ENCODE measurements at regions not wholly inside any gene's neighbourhood (a gene's known extent, or its start where the extent isn't known, plus 50 kb on each side); places are given as distances from the start of the nearest gene placed in this dataset.

- intact Hi-C loops (cut with micrococcal nuclease): no loop called here
- H3K27ac Mint-ChIP-seq: no peak overlapping the region
- no peaks in the 10 kb centered on the region for H3K4me1 Mint-ChIP-seq (ENCODE audit: low read depth)
- H3K4me3 Mint-ChIP-seq: no peak overlapping the region
- no peaks in the 10 kb centered on the region for H3K9me3 Mint-ChIP-seq
- DNase-seq: no peak
- ChIA-PET CTCF (no interaction called here), POLR2A (no interaction called here)
- no peaks in the 10 kb centered on the region for H3K27me3 Mint-ChIP-seq
- no peaks in the 10 kb centered on the region for H3K36me3 Mint-ChIP-seq
Observed at GRCh38 chr6:104182811-104183210, 676.9 kb downstream of the HACE1 start.

DNA sequence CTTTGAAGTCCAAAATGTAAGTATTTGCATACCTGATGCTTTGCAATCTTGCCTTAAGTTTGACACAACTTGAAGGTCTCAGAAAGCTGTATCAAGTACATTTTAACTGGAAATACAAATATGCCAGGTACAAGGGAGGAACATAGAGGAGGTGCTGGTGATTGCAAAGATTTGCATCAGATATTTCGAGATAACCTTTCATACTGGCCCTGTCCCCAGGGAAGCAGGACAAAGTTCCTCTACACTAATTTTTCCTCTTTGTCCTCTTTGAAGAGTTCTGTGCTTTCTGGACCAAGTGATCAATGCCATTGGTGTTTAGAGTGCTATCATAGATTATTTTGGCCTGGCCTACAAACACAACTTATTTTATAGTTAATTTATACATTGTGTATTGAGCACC is 686.1 kb downstream of the HACE1 start:
- intact Hi-C loops (cut with micrococcal nuclease): no loop called here
- no peaks in the 10 kb centered on the region for H3K27me3 Mint-ChIP-seq
- no peaks in the 10 kb centered on the region for H3K9me3 Mint-ChIP-seq
- POLR2A ChIA-PET: no interaction called here
- H3K4me1 Mint-ChIP-seq (ENCODE audit: low read depth): no peaks in the 10 kb centered on the region
- H3K36me3 Mint-ChIP-seq: no peaks in the 10 kb centered on the region
- CTCF ChIA-PET: no interaction called here
- no peak overlapping the region for H3K4me3 Mint-ChIP-seq
- DNase-seq: no peak
- H3K27ac Mint-ChIP-seq: no peak overlapping the region

- H3K27me3 Mint-ChIP-seq: no peaks in the 10 kb centered on the region
- intact Hi-C loops (cut with micrococcal nuclease): no loop called here
- H3K36me3 Mint-ChIP-seq: no peaks in the 10 kb centered on the region
- no peak overlapping the region for H3K27ac Mint-ChIP-seq
- POLR2A ChIA-PET: no interaction called here
- DNase-seq: no peak
- no peak overlapping the region for H3K4me3 Mint-ChIP-seq
- no peaks in the 10 kb centered on the region for H3K4me1 Mint-ChIP-seq (ENCODE audit: low read depth)
- CTCF ChIA-PET: no interaction called here
- H3K9me3 Mint-ChIP-seq: peaks cover 8% of the 10 kb centered on the region
Observed at GRCh38 chr6:104170401-104170800, 689.3 kb downstream of the HACE1 start.

- DNase-seq: no peak
- intact Hi-C loops (cut with micrococcal nuclease): no loop called here
- Mint-ChIP-seq H3K27ac (no peak overlapping the region), H3K4me1 (ENCODE audit: low read depth) (no peaks in the 10 kb centered on the region), H3K4me3 (no peak overlapping the region), H3K9me3 (peaks cover 8% of the 10 kb centered on the region), H3K27me3 (no peaks in the 10 kb centered on the region), H3K36me3 (no peaks in the 10 kb centered on the region)
- POLR2A ChIA-PET: no interaction called here
- CTCF ChIA-PET: no interaction called here
Observed at GRCh38 chr6:104166055-104166668, 693.6 kb downstream of the HACE1 start.

GRCh38 chr6:104162036-104162669 is 697.6 kb downstream of the HACE1 start:
- Mint-ChIP-seq H3K36me3 (no peaks in the 10 kb centered on the region), H3K4me3 (no peak overlapping the region), H3K9me3 (peaks cover 8% of the 10 kb centered on the region), H3K27me3 (no peaks in the 10 kb centered on the region), H3K4me1 (ENCODE audit: low read depth) (no peaks in the 10 kb centered on the region), H3K27ac (no peak overlapping the region)
- intact Hi-C loops (cut with micrococcal nuclease): no loop called here
- no peak for DNase-seq
- ChIA-PET POLR2A (no interaction called here), CTCF (no interaction called here)

DNA sequence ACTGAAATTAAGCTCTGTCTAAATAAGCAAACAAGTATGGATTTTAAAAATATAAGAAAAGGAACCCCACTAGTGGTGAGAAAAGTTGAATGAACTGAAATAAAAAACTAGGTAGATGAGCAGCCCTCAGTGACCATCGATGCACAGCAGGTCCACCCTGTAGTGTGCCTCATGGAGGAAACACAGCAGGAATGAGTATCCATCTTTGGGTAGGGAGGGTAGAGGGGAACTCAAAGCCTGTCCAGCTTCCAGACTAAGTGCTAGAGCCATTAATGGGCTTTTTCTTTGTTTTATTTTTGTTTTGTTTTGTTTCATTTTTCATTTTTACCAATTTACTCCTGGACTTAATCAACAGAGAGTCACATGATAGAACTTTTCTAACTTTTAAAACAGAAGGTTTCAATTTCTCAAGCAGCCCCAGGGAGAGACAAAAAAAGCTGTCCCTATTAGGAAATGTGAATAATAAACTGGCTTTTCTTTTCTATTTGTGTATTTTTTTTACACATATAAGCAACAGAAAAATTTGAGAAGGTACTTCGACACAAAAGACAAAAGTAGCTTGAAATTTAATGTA is 700.6 kb downstream of the HACE1 start:
- ChIA-PET POLR2A (no interaction called here), CTCF (no interaction called here)
- H3K27ac Mint-ChIP-seq: no peak overlapping the region
- intact Hi-C loops (cut with micrococcal nuclease): no loop called here
- H3K4me3 Mint-ChIP-seq: no peak overlapping the region
- H3K9me3 Mint-ChIP-seq: peaks cover 4% of the 10 kb centered on the region
- no peak for DNase-seq
- no peaks in the 10 kb centered on the region for H3K36me3 Mint-ChIP-seq
- H3K27me3 Mint-ChIP-seq: no peaks in the 10 kb centered on the region
- no peaks in the 10 kb centered on the region for H3K4me1 Mint-ChIP-seq (ENCODE audit: low read depth)

GRCh38 chr6:104143757-104144156 is 716.0 kb downstream of the HACE1 start:
- ChIA-PET POLR2A (no interaction called here), CTCF (no interaction called here)
- DNase-seq: no peak
- intact Hi-C loops (cut with micrococcal nuclease): no loop called here
- Mint-ChIP-seq H3K4me1 (ENCODE audit: low read depth) (no peaks in the 10 kb centered on the region), H3K9me3 (peaks cover 3% of the 10 kb centered on the region), H3K27ac (no peak overlapping the region), H3K4me3 (no peak overlapping the region), H3K27me3 (no peaks in the 10 kb centered on the region), H3K36me3 (no peaks in the 10 kb centered on the region)

DNA sequence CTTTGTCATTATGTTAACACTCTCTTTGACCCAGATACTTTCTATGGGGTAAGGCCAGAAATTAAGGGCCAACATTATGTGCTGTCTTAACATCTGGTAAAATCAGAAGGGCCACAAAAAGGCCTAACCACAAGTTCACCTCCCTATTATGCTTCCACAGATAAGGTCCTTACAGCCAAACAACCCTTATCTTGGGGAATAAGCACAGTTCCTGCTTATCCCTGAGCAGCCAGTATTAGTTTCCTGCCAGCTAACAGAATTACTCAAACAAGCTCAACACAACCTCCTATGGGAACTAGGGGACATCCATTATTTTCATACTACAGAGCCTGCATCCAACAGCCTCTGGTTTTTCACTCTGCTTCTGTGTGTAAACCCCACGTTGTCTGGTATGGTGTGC is 724.8 kb downstream of the HACE1 start:
- no peaks in the 10 kb centered on the region for H3K36me3 Mint-ChIP-seq
- H3K4me3 Mint-ChIP-seq: no peak overlapping the region
- H3K27me3 Mint-ChIP-seq: no peaks in the 10 kb centered on the region
- no peak overlapping the region for H3K27ac Mint-ChIP-seq
- CTCF ChIA-PET: no interaction called here
- H3K9me3 Mint-ChIP-seq: peaks cover 3% of the 10 kb centered on the region
- DNase-seq: no peak
- no peaks in the 10 kb centered on the region for H3K4me1 Mint-ChIP-seq (ENCODE audit: low read depth)
- intact Hi-C loops (cut with micrococcal nuclease): no loop called here
- POLR2A ChIA-PET: no interaction called here

DNA sequence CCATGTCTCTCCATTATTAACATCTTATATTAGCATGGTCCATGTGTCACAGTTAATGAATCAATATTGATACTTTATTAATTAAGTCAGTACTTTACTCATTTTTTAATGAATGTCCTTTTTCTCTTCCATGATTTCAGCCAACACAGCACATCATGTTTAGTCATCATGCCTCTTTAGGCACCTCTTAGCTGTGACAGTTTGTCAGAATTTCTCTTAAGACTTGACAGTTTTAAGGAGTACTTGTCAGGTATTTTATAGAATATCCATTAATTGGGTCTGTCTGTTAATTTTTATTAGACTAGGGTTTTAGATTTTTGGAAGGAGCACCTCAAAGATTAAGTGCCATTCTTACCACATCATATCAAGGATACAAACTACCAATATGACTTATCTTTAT is 729.4 kb downstream of the HACE1 start:
- Mint-ChIP-seq H3K27me3 (no peaks in the 10 kb centered on the region), H3K4me1 (ENCODE audit: low read depth) (no peaks in the 10 kb centered on the region), H3K4me3 (no peak overlapping the region), H3K27ac (no peak overlapping the region), H3K9me3 (no peaks in the 10 kb centered on the region), H3K36me3 (no peaks in the 10 kb centered on the region)
- CTCF ChIA-PET: no interaction called here
- DNase-seq: no peak
- intact Hi-C loops (cut with micrococcal nuclease): no loop called here
- POLR2A ChIA-PET: no interaction called here

GRCh38 chr6:104126315-104127005 is 733.3 kb downstream of the HACE1 start:
- no peaks in the 10 kb centered on the region for H3K9me3 Mint-ChIP-seq
- no peaks in the 10 kb centered on the region for H3K36me3 Mint-ChIP-seq
- POLR2A ChIA-PET: no interaction called here
- intact Hi-C loops (cut with micrococcal nuclease): no loop called here
- no peak for DNase-seq
- no peak overlapping the region for H3K4me3 Mint-ChIP-seq
- no peaks in the 10 kb centered on the region for H3K27me3 Mint-ChIP-seq
- H3K27ac Mint-ChIP-seq: no peak overlapping the region
- H3K4me1 Mint-ChIP-seq (ENCODE audit: low read depth): no peaks in the 10 kb centered on the region
- CTCF ChIA-PET: no interaction called here

GRCh38 chr6:104123227-104123626 is 736.5 kb downstream of the HACE1 start:
- no peaks in the 10 kb centered on the region for H3K27me3 Mint-ChIP-seq
- intact Hi-C loops (cut with micrococcal nuclease): no loop called here
- ChIA-PET CTCF (no interaction called here), POLR2A (no interaction called here)
- no peaks in the 10 kb centered on the region for H3K36me3 Mint-ChIP-seq
- no peaks in the 10 kb centered on the region for H3K4me1 Mint-ChIP-seq (ENCODE audit: low read depth)
- H3K27ac Mint-ChIP-seq: no peak overlapping the region
- no peaks in the 10 kb centered on the region for H3K9me3 Mint-ChIP-seq
- no peak overlapping the region for H3K4me3 Mint-ChIP-seq
- no peak for DNase-seq

DNA sequence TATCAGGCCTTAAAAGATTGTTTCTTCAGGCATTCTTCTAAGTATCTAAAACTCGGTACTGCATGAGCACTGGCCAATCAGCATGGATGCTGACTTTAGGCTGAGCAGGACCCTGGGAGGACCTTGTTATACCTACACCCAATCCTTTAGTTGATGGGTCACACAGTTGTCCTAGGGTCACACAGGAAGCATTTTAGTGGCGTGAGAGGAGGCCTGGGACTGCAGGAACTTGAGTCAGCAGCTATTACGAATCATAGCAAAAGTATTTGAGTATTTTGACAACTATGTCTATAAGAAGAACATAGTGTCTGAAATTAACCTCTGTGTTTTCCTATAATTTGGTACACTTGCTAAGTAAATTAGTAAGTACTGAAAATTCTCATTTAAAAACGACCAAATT is 741.4 kb downstream of the HACE1 start:
- Mint-ChIP-seq H3K27me3 (no peaks in the 10 kb centered on the region), H3K4me3 (no peak overlapping the region), H3K9me3 (no peaks in the 10 kb centered on the region), H3K36me3 (no peaks in the 10 kb centered on the region), H3K4me1 (ENCODE audit: low read depth) (no peaks in the 10 kb centered on the region), H3K27ac (no peak overlapping the region)
- intact Hi-C loops (cut with micrococcal nuclease): no loop called here
- CTCF ChIA-PET: no interaction called here
- POLR2A ChIA-PET: no interaction called here
- DNase-seq: no peak

GRCh38 chr6:104109806-104110205 is 749.9 kb downstream of the HACE1 start:
- H3K27me3 Mint-ChIP-seq: no peaks in the 10 kb centered on the region
- ChIA-PET CTCF (no interaction called here), POLR2A (no interaction called here)
- DNase-seq: no peak
- H3K36me3 Mint-ChIP-seq: no peaks in the 10 kb centered on the region
- H3K4me3 Mint-ChIP-seq: no peak overlapping the region
- intact Hi-C loops (cut with micrococcal nuclease): no loop called here
- H3K27ac Mint-ChIP-seq: no peak overlapping the region
- H3K4me1 Mint-ChIP-seq (ENCODE audit: low read depth): no peaks in the 10 kb centered on the region
- H3K9me3 Mint-ChIP-seq: no peaks in the 10 kb centered on the region
